ENCODE measurements at regions not wholly inside any gene's neighbourhood (a gene's known extent, or its start where the extent isn't known, plus 50 kb on each side); places are given as distances from the start of the nearest gene placed in this dataset.

DNA sequence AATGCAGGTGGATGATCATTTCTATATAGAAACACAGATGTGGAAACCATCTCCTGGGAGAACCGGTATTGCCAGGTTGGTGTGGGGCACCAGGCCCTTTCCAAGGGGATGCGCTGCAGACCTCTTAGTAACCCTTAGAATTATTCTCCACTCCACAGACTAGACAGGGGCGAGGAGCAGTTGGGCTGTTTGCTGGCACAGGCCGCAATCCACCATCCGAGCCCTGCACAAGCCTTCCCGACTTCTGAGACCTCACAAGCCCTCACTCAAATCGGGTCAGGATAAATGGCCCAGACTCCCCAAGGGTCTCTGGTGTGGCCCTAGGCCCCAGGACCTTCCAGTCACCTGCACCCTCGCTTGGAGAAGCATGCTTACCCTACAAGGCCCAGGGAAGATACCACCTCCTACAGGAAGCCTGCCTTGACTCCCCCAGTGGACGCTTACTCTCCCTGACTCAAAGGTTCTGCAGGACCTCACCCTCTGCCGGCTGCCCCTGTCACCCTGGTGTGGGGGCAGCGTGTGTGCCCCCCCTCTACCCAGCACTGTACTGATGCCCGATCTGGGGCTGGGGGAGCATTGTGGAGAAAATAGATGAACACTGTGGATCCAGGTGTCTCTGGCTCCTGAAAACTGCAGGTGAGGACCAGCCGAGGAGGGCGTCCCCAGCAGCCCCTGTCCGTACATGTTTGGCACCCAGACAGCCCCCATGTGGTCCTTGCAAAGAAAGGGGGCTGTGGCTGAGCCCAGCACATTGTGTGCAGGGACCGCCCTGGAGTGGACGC is 49.8 kb upstream of the ACSF3 start:
- DNase-seq, result no peak

Data from NCI-H526 treated with DMSO at 0.1 percent for 48 hours (cell line).